ENCODE measurements at regions not wholly inside any gene's neighbourhood (a gene's known extent, or its start where the extent isn't known, plus 50 kb on each side); places are given as distances from the start of the nearest gene placed in this dataset.

DNA sequence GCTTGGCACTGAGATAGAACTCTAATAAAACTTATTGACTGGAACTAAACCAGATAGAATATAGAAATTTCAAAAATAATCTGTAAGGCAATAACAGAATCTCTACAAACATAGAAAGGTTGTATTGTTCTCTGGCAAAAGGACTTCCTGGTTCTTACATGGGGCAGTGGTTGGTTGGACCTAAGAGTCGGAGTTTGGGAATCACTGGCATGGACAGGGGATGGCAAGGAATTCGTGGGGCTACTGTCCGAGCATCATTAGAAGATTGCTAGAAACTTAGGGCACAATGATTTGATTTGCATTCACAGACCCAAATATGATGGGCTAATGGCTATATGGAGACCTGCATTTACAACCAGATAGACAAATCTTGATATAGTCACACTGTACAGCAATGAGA is 103.8 kb upstream of the GOT2 start:
- TF ChIP-seq, protein P1, sequence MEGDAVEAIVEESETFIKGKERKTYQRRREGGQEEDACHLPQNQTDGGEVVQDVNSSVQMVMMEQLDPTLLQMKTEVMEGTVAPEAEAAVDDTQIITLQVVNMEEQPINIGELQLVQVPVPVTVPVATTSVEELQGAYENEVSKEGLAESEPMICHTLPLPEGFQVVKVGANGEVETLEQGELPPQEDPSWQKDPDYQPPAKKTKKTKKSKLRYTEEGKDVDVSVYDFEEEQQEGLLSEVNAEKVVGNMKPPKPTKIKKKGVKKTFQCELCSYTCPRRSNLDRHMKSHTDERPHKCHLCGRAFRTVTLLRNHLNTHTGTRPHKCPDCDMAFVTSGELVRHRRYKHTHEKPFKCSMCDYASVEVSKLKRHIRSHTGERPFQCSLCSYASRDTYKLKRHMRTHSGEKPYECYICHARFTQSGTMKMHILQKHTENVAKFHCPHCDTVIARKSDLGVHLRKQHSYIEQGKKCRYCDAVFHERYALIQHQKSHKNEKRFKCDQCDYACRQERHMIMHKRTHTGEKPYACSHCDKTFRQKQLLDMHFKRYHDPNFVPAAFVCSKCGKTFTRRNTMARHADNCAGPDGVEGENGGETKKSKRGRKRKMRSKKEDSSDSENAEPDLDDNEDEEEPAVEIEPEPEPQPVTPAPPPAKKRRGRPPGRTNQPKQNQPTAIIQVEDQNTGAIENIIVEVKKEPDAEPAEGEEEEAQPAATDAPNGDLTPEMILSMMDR (IDR thresholded peaks at IDR 0.05) = no peak
- TF ChIP-seq POLR2A (IDR thresholded peaks at IDR 0.05) = no peak
